ENCODE measurements at regions not wholly inside any gene's neighbourhood (a gene's known extent, or its start where the extent isn't known, plus 50 kb on each side); places are given as distances from the start of the nearest gene placed in this dataset.

DNA sequence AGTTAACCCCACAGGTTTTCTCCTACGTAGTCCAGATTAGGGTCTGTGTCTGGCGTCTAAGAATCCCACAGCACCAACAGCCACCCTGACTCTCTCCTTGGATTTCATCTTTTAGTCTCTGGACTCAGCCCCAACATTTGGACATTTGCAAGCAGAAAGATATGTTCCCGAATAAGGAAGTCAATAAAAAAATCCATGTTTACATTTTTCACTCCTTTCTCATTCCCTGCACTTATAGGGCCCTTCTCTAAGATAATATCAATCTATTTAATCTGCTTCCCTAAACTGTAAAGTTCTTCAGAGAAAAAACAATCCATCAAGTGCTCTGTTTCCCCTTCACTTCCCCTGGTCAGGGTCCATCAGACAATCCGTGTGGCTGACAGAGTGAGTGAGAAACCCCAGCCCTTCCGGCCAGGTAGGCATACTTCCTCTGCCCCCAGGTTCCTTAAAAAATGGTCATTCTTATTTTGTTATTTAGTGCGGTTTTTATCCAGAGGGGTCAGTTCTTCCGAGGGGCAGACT is 105.9 kb upstream of the CDC42BPA start:
- TF ChIP-seq, protein P1, sequence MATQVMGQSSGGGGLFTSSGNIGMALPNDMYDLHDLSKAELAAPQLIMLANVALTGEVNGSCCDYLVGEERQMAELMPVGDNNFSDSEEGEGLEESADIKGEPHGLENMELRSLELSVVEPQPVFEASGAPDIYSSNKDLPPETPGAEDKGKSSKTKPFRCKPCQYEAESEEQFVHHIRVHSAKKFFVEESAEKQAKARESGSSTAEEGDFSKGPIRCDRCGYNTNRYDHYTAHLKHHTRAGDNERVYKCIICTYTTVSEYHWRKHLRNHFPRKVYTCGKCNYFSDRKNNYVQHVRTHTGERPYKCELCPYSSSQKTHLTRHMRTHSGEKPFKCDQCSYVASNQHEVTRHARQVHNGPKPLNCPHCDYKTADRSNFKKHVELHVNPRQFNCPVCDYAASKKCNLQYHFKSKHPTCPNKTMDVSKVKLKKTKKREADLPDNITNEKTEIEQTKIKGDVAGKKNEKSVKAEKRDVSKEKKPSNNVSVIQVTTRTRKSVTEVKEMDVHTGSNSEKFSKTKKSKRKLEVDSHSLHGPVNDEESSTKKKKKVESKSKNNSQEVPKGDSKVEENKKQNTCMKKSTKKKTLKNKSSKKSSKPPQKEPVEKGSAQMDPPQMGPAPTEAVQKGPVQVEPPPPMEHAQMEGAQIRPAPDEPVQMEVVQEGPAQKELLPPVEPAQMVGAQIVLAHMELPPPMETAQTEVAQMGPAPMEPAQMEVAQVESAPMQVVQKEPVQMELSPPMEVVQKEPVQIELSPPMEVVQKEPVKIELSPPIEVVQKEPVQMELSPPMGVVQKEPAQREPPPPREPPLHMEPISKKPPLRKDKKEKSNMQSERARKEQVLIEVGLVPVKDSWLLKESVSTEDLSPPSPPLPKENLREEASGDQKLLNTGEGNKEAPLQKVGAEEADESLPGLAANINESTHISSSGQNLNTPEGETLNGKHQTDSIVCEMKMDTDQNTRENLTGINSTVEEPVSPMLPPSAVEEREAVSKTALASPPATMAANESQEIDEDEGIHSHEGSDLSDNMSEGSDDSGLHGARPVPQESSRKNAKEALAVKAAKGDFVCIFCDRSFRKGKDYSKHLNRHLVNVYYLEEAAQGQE (IDR thresholded peaks at IDR 0.05; ENCODE audit: insufficient replicate concordance, low read depth) = no peak
- TF ChIP-seq, protein P2, sequence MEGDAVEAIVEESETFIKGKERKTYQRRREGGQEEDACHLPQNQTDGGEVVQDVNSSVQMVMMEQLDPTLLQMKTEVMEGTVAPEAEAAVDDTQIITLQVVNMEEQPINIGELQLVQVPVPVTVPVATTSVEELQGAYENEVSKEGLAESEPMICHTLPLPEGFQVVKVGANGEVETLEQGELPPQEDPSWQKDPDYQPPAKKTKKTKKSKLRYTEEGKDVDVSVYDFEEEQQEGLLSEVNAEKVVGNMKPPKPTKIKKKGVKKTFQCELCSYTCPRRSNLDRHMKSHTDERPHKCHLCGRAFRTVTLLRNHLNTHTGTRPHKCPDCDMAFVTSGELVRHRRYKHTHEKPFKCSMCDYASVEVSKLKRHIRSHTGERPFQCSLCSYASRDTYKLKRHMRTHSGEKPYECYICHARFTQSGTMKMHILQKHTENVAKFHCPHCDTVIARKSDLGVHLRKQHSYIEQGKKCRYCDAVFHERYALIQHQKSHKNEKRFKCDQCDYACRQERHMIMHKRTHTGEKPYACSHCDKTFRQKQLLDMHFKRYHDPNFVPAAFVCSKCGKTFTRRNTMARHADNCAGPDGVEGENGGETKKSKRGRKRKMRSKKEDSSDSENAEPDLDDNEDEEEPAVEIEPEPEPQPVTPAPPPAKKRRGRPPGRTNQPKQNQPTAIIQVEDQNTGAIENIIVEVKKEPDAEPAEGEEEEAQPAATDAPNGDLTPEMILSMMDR (IDR thresholded peaks at IDR 0.05; ENCODE audit: insufficient read depth, low read length) = no peak
- TF ChIP-seq POLR2AphosphoS5 (IDR thresholded peaks at IDR 0.05; ENCODE audit: low read depth) = no peak
- no peak for TF ChIP-seq SPI1 (IDR thresholded peaks at IDR 0.05; ENCODE audit: borderline replicate concordance, low read depth)
- no peak for TF ChIP-seq GABPA (IDR thresholded peaks at IDR 0.05; ENCODE audit: low read depth)

All from HL-60 (cell line).